ENCODE measurements at regions not wholly inside any gene's neighbourhood (a gene's known extent, or its start where the extent isn't known, plus 50 kb on each side); places are given as distances from the start of the nearest gene placed in this dataset.

DNA sequence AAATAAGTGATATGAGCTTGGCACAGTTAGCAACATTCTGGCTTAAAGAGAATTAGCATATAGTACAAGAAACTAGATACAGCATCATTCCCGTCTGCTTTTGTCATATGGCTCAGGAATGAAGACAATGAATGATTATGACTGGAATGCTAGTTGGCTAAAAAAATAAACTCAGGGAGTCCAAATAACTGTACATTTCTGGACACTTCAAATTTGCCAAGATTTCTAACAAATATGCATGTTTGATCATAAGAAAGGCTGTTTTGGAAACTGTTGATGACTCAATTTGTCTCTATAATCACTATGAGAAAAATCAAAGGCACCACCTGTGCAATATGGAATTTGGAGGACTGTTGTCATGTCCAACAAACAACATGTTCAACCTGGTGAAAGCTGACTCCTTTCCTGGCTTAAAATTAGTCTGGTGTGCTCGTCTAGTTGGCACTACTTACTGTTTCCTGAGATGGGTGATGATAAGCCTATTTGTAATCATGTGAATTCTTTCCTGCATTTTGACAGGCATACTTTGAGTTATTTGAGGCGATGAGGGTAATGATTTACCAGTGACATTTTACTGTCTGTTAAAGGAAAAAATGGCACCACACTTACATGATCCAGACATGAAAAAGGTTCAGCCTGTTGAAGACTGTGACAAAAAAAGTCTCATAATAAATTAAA is 133.9 kb upstream of the CDH20 start:
- DNase-seq, result no peak

DNA sequence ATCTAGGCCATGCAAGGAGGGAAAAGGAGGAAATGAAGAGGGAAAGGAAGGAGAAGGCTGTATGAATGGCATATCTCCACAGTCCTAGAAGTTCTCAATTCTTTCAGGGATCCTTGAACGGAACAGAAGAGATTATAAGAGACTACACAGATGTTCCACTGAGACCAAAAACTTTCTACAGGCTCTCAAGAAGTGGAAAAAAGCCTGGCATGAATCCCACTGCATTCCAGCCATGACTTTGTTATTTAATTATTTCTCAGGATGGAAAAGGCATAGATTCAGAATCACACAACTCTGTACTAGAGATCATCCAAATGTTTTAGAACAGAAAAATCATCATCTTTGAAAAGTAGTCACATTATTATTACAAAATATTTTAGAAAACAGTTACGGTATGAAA is 131.7 kb upstream of the CDH20 start:
- DNase-seq, result no peak

DNA sequence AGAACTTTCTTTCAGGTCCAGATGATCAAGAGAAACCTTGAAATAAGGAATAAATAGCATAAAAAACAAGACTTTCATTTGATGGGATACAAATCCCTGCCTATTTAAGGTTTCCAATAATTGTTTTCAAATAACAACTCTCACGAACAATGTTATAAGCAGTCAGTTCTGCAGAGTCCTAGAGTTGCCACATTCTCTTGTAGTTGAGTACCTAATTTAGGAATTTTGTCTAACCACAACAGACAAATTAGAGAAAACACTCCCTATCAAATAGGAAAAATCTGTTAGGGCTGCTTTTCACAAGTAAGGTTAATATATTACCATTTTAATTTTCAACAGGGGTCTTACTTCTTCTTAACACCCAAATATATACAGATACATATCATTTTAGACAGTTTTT is 130.1 kb upstream of the CDH20 start:
- no peak for DNase-seq

DNA sequence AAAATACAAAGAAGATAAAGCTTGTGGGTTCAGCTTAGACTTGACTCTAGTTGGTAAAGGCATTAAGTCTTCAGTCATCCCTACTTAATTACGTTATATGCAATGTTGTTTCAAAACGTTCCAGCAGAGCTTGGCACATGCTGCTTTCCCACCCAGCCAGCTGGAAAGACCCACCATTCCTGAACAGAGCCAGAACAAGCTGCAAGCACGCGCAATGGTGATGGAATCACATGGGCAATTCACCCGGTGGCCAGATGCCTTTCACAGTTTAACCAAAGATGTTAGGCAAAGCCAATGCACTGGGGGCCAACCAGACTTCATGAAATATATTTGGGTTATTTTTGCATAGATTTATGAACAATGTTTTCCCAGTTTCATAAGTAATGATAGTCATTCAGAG is 123.4 kb upstream of the CDH20 start:
- no peak for DNase-seq

DNA sequence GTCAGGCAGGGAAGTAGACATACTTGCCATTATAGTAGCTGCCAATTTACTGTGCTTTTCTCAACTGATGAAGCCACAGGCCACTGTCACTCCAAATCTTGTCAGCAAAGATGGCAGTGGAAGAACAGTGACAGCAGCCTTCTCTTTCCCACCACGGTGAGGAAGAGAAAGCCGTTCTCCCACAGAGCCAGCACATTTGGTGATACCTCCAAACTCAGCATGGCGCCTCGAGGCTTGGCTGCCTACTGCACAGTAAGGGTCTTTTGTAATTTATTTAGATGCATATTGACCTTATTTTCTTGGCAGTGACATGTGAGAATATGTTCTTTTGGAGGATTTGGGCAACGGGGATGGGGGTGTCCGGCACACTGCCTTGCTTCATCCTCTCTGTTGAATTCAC is 117.2 kb upstream of the CDH20 start:
- DNase-seq, result no peak

DNA sequence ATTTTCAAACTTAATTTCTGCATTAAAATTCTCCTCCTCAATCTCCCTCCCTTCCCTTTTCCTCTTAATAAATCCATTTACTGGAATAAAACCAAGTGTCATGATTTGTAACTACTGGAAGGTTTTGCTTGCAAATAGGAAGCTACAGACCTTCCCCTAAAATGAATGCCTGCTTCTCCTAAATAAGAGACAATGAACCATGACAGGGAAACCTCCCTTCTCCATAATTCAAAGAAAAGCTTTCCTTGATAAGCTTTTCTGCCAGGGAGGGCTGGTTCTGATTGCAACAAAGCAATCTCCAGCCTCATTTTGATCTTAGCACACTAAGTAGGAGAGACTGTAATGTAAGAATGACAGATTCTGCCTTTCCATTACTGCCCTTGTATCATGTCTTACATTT is 111.0 kb upstream of the CDH20 start:
- no peak for DNase-seq

DNA sequence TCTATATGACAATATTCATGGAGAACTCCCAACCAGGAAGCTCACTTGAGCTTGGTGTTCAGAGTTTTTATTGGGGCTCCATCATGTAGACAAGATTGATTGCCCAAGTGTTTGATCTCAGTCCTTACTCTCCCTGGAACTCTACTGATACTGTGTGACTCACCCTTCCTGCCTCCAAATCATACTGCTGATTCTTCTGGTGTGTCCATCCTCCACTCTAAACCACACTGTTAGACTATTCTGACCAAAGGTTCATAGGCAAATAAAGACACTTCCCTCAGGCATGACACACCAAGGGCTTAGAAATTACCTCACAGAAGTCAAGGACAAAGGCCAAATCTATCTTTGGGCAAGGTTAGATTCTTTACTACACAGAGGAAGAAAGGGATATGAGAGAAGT is 107.9 kb upstream of the CDH20 start:
- DNase-seq, result no peak

DNA sequence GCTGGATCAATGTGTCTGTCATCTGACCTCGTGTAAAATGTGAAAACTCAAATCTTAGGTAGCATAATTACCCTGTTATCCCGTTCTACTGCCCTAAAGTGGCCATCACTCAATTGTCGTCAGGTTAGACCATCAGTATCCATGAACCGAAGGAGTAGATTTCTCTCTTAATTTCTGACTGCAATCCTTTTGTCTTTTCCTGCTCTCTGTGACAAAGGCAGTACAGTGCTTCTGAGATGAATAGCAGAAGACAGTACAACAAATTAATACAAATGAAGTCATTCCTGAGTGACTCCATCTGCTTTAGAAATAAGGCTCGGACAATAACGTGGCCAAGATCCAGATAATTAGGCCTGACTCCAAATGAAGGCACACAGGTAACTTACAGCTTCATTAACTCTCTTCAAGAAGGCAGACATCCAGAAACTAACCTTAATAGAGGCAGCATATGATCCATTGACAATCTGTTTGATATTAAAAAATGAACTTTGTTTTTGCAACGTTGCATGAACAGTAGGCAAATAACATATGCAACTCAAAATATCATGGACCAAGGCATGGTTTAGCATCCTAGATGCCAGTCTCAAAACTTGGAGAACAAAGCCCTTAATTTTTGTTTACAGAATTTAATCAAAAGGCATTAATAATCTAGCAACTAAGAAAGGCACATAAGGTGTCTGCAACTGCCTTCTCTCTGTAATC is 96.7 kb upstream of the CDH20 start:
- no peak for DNase-seq

DNA sequence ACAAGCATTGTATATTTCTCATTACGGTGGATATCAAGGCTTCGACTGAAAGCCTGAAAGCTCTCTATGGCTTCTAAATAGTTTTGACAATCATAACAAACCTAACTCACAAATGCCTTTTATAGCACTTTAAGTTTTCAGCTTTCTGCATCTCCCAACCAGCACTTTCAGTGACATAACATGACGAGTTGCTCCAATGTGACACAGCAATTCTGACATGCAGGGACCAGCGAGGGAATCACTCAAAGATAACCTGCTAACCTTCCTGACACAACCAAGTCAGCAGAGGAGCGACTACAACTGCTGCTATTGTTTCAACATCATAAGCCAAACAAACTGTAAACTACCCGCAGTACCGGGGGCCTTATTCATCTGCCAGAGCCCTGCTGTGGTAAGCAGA is 95.7 kb upstream of the CDH20 start:
- DNase-seq, result no peak

DNA sequence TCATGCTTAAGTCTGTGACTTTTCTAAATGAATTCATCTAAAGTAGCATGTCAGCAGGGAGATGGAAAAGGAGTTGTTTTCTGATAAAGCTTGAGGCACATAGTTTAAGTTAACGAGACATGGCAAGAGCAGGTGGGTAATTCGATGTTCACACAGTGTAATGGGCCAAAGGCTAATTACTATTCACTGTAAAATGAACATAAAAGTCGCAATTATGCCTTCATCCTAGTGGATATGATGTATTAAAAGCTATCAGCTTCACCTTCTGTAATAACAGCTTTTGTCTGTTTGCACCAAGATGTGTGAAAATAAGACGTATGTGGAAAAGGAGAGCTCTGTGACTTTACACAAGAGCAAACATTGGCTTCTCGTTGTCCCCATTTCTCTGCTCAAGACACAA is 94.2 kb upstream of the CDH20 start:
- DNase-seq, result no peak

DNA sequence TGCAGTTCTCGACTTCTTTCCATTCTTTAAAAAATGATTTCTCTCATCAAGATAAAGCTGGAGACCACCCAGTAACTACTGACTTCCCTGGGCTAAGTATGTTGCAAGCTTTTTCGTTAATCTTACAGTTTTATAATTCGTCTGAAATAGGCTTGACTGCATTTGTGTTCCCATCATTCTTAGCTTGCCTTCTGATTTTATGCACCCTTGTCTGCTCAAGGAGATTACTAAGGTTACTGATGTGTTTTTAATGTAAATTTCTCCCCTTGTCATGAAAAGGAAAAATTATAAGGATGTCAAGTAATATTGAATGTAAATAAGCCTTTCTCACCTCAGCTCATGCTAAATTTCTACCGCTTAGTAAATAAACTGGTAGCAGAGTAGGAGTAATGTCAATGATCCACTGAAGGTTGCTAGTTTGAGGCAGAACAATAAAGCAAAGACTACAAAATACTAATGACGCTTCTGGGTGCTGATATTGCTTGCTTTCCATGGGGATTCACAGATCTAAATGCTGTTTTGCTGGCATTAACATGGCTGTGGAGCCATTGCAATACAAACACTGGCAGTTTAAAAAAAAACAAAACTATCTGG is 91.9 kb upstream of the CDH20 start:
- no peak for DNase-seq

DNA sequence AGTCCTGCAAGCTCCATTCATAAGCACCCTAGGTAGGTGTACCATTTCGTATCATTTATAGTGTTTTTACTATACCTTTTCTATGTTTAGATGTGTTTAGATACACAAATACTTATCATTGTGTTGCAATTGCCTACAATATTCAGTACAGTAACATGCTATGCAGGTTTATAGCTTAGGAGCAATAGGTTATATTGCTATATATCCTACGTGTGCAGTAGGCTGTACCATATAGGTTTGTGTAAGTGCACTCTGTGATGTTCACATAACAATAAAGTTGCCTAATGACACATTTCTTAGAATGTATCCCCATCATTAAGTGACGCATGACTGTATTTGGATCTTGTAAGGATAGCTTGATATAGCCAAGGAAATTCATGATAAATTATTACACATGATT is 88.6 kb upstream of the CDH20 start:
- no peak for DNase-seq

DNA sequence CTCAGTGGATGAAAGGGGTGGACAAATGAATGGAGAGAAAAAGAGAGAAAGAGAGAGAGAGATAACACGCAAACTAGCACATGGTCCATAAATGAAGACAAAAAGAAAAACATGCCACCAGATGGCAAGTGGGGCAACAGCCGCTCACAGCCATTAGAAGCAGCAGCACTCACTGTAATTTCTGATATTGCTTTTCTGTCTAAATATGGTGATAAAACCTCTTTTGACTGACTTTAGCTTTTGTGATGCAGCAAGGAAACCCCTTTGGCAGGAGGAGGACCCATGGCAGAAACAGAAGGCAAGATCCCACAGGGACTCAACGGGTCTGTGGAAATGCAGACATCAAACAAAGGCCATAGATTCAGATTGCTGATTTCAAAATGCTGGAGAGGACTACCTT is 88.0 kb upstream of the CDH20 start:
- DNase-seq, result no peak

DNA sequence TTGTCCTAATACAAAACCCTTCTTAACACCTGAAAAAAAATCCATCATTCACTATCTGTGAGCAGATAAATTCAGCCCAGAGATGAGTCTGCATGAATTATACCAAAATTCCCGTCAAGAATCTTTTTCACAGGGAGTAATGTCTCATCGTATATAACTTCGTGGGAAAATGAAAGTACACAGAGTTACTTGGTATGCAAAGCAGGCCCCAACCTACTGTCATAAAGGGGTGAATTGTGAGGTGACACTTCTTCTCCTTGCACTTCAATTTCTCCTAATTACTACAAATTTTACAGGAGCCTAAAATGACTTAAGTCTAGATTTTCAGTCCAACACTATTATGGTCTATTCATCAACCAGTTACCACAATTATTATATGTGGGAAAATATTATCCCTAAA is 84.6 kb upstream of the CDH20 start:
- no peak for DNase-seq

DNA sequence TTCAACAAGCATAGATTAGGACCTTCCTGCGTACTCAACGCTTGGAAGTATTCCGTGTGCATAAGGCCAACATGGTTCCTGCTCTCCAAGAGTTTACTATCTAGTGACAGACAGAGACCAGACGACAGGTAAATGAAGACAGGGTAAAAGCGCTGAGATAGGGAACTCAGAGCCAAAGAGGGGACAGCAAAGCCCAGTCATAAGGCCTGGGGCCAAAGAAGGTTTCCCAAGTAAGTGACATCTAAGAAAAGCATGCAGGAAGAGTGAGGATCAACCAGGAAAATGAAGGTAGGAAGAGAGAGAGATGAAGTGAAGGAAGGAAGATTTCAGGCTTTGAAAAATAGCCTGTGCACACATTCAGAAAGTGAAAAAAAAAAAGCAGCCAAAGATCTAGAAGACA is 76.9 kb upstream of the CDH20 start:
- DNase-seq, result no peak

DNA sequence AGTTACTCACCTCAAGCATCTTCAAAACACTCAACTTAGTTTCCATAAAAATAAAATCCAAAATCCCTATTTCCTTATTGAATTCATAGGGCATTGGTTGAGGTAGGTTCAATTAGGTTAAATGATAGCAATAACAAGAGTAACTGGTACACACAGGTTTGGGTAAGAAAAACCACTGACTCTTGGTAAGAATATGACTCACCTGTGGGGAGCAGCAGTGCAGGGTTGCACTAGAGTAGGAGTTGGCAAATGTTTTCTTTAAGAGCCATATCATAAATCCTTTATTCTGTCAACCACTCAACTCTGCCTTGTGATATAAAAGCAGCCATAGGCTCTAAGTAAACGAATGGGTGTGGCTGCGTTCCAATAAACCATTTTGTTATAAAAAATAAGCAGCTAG is 71.4 kb upstream of the CDH20 start:
- no peak for DNase-seq

DNA sequence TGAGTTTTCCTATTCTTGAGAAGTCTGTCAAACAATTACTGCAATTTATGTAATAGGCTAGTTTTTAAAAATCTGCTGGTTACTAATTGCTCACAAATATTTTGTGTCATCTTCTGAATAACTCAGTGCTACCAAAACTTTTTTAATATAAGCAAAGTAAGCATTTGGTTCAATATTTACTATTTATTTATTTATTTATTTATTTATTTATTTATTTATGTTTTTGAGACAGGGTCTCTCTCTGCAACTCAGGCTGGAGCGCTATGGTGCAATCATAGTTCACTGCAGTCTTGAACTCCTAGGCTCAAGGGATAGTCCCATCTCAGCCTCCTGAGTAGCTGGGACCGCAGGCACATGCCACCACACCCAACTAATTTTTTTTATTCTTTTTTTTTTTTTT is 60.4 kb upstream of the CDH20 start:
- DNase-seq, result no peak

DNA sequence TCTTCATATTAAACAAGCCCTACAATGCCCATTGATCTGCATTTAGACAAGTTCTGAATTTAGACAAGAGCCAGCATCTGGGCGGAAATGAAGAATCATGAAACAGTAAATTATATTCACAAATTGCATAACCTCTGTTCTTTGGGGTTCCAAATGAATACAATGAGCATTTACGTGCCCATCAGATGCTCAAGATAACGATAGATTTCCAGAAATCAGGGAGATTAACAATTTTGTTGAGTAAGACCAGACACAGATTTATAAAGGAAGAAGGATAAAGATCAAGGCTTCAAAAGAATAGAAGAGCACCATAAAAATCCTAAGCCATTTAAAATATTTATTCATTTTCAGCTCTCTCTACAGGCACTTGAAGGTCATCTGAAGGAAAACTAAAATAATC is 59.7 kb upstream of the CDH20 start:
- no peak for DNase-seq

DNA sequence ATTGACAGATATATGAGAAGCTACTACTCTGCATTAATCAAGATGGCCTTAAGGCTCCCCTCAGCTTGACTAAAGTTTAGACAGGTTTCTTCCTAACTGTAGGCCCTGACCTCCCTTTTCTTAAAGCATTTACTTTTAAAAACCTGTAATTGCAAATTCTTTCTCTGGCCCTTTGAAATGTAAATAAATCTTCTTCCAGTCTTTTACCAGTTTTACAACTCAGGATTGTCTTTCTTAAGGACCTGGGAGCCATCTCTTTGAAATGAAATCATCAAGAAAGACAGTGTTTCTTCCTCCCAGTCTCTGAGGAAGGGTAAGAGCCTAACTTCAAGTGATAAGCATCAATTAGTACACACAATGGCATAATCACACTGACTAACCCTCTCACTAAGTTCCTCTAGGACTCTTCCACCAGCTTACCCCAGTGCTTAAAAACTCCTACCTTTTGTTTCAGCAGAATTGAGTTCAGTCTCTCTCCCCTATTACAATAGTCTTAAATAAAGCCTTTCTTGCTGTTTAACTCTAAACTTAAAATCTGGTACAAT is 58.7 kb upstream of the CDH20 start:
- DNase-seq, result no peak

DNA sequence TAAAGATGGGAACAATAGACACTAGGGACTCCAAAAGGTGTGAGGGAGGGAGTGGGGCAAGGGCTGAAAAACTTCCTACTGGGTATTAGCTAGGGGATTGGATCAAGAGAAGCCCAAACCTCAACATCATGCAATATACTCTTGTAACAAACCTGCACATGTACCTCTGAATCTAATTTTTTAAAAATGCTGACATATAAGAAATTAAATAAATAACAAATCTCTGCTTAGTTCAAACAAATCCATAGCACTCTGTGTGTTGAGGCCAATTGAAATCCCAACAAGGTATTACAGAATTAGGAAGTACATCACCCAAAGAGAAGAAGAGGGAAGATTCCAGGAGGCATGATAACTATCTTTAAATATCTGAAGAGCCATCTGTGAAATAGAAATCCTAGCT is 55.4 kb upstream of the CDH20 start:
- no peak for DNase-seq

DNA sequence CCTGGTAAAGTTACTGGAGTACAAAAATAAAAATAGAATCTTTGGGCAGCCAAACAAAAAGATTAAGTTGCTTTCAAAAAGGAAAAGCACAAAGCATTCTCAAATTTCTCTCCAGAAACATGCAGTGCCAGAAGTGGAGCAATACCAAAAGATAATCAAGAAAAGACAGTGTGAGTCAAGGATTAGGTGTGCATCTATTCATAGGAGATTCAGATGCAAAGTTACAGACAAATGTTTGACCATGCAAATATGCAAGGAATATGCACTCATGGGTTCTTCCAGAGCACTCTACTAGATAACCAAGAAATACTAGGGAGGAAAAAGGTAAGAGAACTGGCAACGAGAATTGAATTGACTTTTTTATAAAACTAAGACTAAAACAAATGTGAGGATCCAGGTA is 51.8 kb upstream of the CDH20 start:
- no peak for DNase-seq

DNA sequence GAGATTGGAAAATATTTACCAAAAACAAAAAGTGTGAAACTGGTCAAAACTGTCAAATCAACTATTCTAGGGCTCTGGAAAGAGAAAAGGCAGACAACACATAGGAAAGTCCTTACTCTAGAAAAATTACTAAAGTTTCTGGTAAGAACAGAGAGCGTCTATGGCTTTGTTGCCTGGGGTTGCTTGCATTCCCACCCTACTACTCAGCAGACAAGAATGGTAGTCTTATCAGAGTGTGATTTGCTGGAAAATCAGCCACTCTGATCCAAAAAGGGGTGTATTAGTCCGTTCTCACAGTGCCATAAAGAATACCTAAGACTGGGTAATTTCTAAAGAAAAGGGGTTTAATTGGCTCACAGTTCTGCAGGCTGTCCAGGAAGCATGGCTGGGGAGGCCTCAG is 50.3 kb upstream of the CDH20 start:
- no peak for DNase-seq
